SH-SY5Y (cell line): ENCODE measurements at regions not wholly inside any gene's neighbourhood (a gene's known extent, or its start where the extent isn't known, plus 50 kb on each side); places are given as distances from the start of the nearest gene placed in this dataset.

ENCODE experiments used
- GATA2 ChIP-seq: IDR thresholded peaks from 2 replicates; pipeline ENCODE4 v1.6.1; 2011; ENCODE audit warnings: mild to moderate bottlenecking, low read depth, low read length
- GATA3 ChIP-seq: IDR thresholded peaks from 2 replicates; pipeline ENCODE4 v1.6.1; 2011; ENCODE audit warnings: low read depth, mild to moderate bottlenecking, low read length, moderate library complexity

GRCh38 chr1:38677756-38678155 is 181.8 kb downstream of the RRAGC start:
- TF ChIP-seq GATA2 (no peak), GATA3 (no peak)
